GM18511 (cell line): ENCODE measurements at regions not wholly inside any gene's neighbourhood (a gene's known extent, or its start where the extent isn't known, plus 50 kb on each side); places are given as distances from the start of the nearest gene placed in this dataset.

Experiments
- ATAC-seq: cut with Tn5 transposase; IDR thresholded peaks from one replicate; pipeline ENCODE4 v1.9.1; 2021; ENCODE audit warnings: mild to moderate bottlenecking, moderate library complexity; ENCODE audit not compliant: unreplicated experiment

DNA sequence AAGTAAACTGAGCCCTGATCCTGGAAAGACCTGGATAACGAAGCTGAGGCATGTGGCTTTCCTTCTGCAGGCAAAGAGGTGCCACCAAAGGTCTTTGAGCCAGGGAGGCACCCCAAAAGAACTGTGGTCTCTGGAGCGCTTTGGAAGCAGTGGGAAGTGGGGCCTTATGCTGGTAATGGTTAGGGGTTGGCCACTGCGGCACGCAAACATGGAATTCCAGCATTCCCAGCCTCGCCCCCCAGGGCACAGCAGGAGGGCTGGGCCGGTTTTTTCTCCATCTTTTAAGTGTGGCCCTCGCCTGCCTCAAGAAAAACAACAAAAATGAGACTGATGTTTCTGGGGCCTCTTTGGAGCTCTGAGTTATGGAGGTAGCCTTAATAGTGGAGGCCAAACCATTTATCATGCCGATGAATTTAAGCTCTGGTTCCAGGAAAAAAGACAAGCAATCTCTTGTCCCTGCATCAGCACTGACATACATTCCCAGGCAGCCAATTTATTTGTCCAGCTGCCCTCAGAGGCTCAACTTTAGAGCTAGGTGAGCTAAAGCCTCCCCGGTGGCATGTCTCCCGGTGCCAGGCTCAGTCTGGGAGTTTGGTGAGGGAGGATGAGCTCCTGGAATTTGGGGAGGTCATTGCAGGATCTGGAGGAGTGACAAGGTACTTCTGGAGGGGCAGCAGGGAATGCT, 109.0 kb downstream of the TLE3 start:
- no peak for ATAC-seq

DNA sequence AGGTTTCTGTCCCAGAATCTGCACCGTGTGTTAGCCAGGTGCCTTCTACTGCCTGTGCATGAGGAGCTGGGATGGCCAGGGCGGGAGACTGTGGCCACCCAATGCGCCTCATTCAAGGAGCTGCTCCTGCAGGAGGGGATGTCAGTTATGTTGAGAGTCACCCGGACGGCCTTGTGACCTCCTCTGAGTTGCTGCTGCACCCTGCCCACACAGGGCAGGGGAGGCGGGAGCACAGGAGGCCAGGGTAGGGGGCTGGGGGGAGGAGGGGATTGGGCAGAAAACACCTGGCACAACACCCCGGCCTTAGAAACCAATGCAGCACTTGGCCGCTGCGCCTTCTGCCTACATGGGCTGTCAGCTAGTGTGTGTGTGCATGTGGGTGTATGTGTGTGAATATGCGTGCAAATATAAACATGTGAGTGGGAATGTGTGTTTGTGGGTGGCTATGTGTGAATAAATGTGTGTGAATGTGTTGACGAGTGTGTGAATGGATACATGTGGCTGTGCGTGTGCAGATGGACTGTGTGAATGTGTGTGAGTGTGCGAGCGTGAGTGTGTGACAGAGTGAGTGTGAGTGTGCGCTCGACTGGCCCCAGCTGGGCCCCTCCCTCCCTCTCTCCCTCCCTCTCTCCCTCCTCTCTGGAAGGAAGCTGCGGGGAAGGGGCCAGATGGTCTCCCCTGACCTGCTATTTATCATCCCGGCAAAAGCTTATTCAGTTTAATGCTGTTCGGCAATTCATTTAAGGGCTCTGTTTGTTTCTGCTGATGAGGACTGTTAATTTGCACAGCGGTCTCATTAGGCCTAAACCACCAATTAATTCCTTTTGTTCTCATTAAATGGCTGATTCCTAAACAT, 106.9 kb downstream of the TLE3 start:
- ATAC-seq, result no peak

DNA sequence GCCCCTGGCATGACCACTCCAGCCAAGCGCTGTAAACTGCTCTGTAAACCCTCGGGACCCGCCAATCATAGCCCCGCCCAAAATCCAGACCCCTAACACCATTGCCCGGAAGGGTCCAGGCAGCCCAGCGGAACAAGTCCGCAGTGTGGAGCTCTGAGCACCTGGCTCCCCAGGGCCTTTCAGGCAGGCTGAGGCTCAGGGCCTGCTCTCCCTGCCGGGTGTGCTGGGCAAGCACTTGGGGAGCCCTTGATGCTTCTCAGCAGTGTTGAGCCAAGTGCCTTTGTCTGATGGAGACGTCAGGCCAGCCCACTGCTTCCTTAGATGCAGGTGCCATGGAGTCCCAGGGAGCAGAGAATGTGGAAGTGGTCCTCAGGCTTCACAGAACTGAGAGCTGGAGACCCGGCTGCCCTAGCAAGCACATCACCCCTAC, 106.2 kb downstream of the TLE3 start:
- no peak for ATAC-seq

DNA sequence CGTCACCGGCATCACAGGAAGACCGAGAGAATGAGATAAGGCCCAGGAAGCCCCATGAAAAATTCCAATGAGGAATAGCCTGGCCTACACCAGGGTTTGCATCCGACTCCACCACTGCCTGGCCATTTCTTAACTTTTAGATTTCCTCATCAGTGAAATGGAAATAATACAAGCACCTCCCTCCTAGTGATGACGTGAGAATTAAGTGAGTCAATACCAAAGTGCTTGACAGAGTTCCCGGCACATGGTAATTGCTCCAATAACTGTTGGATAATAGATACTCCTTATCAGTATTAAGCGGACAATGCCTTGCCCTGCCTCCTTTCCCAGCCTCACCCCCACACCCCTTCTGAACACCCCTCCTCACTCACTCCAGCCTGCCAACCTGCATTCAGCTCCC, 105.4 kb downstream of the TLE3 start:
- ATAC-seq, result no peak

DNA sequence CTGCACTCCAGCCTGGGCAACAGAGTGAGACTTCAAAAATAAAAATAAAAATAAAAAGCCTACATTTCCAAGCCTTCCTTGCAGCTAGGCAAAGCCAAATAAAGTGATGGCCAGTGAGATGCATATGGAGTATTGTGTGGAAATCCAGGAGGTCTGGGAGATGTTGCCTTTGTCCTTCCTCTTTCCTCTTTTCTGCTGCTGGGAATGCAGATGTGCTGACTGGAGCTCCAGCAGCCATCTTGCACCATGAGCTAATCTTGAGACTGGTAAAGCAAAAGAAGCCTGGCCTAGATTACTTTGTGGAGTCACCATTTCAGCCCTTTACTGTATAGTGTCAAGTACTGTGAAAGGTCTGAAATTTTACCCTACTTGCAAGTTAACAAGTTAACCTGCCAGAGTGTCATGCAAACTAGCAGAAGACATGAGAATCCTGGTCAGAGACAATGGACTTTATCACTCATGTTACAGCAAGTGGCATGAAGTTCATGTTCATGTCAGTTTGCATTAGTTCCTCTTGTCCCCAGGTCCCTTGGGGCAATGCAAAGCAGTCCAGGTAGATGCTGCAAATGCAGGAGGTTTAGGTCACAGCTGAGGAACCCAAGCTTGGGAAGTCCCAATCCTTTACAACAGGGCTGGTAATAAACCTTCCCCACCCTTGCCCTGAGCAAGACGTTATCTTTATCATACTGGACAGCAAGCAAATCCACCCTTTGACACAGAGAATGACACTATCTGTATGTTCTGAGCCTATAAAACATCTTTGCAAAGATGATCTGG, 103.1 kb downstream of the TLE3 start:
- no peak for ATAC-seq

DNA sequence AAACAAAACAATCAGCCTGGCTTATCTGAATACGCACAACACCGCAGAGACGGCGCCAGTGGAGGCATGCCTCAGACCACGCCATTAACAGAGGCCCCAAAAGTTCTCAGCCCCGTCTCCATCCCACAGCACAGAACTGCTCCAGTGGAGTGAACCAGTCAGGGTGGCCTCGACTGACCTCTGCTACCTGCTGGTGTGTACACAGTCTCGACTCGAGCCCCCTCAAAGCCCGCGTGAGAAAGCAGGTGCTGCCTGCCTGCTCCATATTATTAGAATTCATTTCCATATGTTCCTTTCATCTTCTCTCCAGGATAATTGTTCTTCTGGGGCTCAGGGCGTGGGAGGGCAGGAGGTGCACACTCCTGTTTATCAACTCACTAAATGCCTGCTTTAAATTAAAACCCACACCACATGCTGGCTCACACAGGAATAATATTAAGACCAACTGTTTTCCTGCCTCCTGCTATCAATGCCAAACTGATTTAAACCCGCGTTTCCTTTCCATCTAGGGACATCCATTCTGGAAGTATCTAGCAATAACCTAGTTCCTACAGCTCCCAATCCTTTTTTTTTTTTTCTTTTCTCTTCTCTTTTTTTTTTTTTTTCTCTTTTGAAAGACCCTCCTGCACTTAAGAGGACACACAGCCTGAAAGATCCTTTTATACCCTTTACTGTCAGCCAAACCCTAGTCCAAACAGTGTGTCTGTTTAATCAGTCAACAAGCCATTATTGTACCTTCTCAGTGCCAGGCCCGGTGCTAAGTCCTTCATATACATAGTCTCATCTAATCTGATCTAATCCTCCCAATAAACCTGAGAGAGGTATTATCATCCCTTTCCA, 101.2 kb downstream of the TLE3 start:
- ATAC-seq, result no peak

DNA sequence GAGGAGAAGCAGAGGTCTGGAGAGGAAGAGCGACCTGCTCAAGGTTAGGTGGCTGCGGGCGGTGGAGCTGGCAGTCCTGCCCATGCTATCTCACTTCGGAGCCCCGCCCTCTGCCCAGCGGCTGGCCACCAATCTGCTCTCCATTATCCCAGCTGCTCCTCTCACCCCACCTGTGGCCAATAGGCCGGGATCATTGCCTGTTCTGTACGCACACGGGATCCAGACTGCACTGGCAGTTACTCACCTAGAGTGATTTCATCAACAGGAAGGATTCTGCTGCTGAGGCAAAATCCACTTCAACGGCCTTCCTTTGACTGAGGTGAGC, 100.6 kb downstream of the TLE3 start:
- ATAC-seq, result no peak
